ENCODE measurements at regions not wholly inside any gene's neighbourhood (a gene's known extent, or its start where the extent isn't known, plus 50 kb on each side); places are given as distances from the start of the nearest gene placed in this dataset.

DNA sequence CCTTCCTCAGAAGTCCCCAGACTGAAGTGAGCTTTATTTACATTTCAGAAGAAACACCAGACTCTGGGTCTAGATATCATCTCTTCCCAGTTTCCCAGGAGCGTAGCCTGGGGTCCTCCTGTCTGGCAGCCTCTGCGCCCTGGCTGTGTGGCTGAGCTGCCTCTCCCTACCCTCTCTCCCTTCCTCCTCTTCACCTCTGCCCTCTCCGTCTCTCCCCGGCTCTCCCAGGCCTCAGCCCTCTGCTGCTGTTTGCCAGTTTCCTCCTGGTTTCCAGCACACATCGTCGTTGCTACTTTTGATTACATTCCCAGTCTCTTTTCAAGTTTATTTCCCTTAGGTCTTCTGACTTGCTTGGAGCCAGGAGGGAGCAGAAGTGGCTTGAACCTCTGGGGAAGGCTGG lies 91.1 kb upstream of the DISP3 start (continued):
- TF ChIP-seq, protein P1, sequence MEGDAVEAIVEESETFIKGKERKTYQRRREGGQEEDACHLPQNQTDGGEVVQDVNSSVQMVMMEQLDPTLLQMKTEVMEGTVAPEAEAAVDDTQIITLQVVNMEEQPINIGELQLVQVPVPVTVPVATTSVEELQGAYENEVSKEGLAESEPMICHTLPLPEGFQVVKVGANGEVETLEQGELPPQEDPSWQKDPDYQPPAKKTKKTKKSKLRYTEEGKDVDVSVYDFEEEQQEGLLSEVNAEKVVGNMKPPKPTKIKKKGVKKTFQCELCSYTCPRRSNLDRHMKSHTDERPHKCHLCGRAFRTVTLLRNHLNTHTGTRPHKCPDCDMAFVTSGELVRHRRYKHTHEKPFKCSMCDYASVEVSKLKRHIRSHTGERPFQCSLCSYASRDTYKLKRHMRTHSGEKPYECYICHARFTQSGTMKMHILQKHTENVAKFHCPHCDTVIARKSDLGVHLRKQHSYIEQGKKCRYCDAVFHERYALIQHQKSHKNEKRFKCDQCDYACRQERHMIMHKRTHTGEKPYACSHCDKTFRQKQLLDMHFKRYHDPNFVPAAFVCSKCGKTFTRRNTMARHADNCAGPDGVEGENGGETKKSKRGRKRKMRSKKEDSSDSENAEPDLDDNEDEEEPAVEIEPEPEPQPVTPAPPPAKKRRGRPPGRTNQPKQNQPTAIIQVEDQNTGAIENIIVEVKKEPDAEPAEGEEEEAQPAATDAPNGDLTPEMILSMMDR (conservative IDR thresholded peaks at IDR 0.05; ENCODE audit: low read depth in 2 of 2) = no peak
- TF ChIP-seq ZNF331 (CRISPR knock-in tag; IDR thresholded peaks at IDR 0.05; ENCODE audit: low read depth) (no peak), NANOG (IDR thresholded peaks at IDR 0.05; ENCODE audit: borderline replicate concordance) (no peak)
- TF ChIP-seq, protein P2, sequence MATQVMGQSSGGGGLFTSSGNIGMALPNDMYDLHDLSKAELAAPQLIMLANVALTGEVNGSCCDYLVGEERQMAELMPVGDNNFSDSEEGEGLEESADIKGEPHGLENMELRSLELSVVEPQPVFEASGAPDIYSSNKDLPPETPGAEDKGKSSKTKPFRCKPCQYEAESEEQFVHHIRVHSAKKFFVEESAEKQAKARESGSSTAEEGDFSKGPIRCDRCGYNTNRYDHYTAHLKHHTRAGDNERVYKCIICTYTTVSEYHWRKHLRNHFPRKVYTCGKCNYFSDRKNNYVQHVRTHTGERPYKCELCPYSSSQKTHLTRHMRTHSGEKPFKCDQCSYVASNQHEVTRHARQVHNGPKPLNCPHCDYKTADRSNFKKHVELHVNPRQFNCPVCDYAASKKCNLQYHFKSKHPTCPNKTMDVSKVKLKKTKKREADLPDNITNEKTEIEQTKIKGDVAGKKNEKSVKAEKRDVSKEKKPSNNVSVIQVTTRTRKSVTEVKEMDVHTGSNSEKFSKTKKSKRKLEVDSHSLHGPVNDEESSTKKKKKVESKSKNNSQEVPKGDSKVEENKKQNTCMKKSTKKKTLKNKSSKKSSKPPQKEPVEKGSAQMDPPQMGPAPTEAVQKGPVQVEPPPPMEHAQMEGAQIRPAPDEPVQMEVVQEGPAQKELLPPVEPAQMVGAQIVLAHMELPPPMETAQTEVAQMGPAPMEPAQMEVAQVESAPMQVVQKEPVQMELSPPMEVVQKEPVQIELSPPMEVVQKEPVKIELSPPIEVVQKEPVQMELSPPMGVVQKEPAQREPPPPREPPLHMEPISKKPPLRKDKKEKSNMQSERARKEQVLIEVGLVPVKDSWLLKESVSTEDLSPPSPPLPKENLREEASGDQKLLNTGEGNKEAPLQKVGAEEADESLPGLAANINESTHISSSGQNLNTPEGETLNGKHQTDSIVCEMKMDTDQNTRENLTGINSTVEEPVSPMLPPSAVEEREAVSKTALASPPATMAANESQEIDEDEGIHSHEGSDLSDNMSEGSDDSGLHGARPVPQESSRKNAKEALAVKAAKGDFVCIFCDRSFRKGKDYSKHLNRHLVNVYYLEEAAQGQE (IDR thresholded peaks at IDR 0.05; ENCODE audit: unreplicated experiment) = no peak

DNA sequence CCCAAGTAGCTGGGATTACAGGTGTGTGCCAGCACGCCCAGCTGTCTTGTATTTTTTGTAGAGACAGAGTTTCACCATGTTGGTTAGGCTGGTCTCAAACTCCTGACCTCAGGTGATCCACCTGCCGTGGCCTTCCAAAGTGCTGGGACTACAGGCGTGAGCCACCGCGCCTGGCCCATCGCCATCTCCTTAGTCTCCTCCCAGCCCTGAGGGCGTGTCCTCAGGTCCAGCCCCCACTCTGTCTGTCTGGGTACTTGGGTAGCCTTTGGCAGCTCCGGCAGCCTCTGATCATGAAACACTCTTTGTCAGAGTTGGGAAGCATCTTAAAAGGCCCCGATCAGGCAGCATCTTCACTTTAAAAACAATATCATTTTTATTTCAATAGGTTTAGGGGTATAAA lies 90.3 kb upstream of the DISP3 start:
- no peak overlapping the region for H3K4me3 Mint-ChIP-seq
- no peaks in the 10 kb centered on the region for H4K20me1 ChIP-seq (replicated peaks; ENCODE audit: insufficient read depth)
- H3K9me3 Mint-ChIP-seq = no peaks in the 10 kb centered on the region
- no peaks in the 10 kb centered on the region for H3K27me3 ChIP-seq (ENCODE audit: insufficient read depth)
- no peaks in the 10 kb centered on the region for H3K79me2 ChIP-seq (replicated peaks; ENCODE audit: insufficient read depth)
- ATAC-seq = peak; percentile 84
- H3K27ac ChIP-seq (ENCODE audit: low read depth) = no peak overlapping the region
- peaks cover 9% of the 10 kb centered on the region for H3K27me3 Mint-ChIP-seq (ENCODE audit: insufficient read depth, low read depth, poor library complexity)
- H3K36me3 ChIP-seq (ENCODE audit: insufficient read depth) = no peaks in the 10 kb centered on the region
- no peaks in the 10 kb centered on the region for H3K4me1 ChIP-seq (ENCODE audit: insufficient read depth)
- no peak overlapping the region for H3K27ac Mint-ChIP-seq
- no peak overlapping the region for H3K4me2 ChIP-seq
- TF ChIP-seq POLR2AphosphoS5 (IDR thresholded peaks at IDR 0.05; ENCODE audit: low read depth) (no peak), JUNB (IDR thresholded peaks at IDR 0.05; ENCODE audit: unreplicated experiment) (no peak), STAT1 (IDR thresholded peaks at IDR 0.05; ENCODE audit: unreplicated experiment) (no peak), EZH2phosphoT487 (IDR thresholded peaks at IDR 0.05; ENCODE audit: unreplicated experiment) (no peak), EZH2 (IDR thresholded peaks at IDR 0.05; ENCODE audit: low read depth, unreplicated experiment) (no peak)
- H3K4me3 ChIP-seq = no peak overlapping the region
- peaks cover 19% of the 10 kb centered on the region for H3K4me1 Mint-ChIP-seq
- no peaks in the 10 kb centered on the region for H3F3A ChIP-seq (replicated peaks; ENCODE audit: low read depth)
- H3K36me3 Mint-ChIP-seq (ENCODE audit: low read depth) = no peaks in the 10 kb centered on the region
- peak; percentile 30 for DNase-seq (ENCODE audit: low spot score)
- H2AFZ ChIP-seq = no peak overlapping the region
- H3K9me2 ChIP-seq (ENCODE audit: insufficient read depth) = no peaks in the 10 kb centered on the region

DNA sequence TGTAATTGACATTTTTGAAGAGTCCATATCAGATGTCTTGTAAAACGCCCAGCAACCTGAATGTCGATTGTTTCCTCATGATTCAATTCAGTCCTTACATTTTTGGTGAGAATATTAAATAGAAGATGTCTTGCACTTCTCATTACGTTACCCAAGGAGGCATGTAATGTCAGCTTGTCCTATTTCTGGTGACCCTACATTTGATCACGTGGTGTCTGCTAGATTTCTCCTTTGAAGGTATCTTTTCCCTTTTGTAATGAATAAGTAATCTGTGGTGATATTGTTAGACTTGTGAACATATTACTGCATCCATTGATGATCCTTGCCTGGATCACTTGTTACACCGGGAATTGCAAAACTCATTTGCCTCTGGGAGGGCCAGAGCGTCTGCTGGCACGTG lies 87.6 kb upstream of the DISP3 start:
- no peak overlapping the region for H3K4me2 ChIP-seq
- H3K9me3 Mint-ChIP-seq = no peaks in the 10 kb centered on the region
- no peaks in the 10 kb centered on the region for H3K36me3 Mint-ChIP-seq (ENCODE audit: low read depth)
- DNase-seq (ENCODE audit: low spot score) = no peak
- H3K27ac ChIP-seq (ENCODE audit: low read depth) = no peak overlapping the region
- no peaks in the 10 kb centered on the region for H3K4me1 ChIP-seq (ENCODE audit: insufficient read depth)
- no peak overlapping the region for H3K4me3 Mint-ChIP-seq
- no peaks in the 10 kb centered on the region for H4K20me1 ChIP-seq (replicated peaks; ENCODE audit: insufficient read depth)
- no peak overlapping the region for H3K4me3 ChIP-seq
- H2AFZ ChIP-seq = no peak overlapping the region
- no peaks in the 10 kb centered on the region for H3K27me3 ChIP-seq (ENCODE audit: insufficient read depth)
- peaks cover 15% of the 10 kb centered on the region; the same call in 1 of the 3 replicates for H3K4me1 Mint-ChIP-seq
- no peaks in the 10 kb centered on the region for H3F3A ChIP-seq (replicated peaks; ENCODE audit: low read depth)
- no peak for ATAC-seq
- H3K27ac Mint-ChIP-seq = no peak overlapping the region
- H3K79me2 ChIP-seq (replicated peaks; ENCODE audit: insufficient read depth) = no peaks in the 10 kb centered on the region
- H3K36me3 ChIP-seq (ENCODE audit: insufficient read depth) = no peaks in the 10 kb centered on the region
- H3K27me3 Mint-ChIP-seq (ENCODE audit: insufficient read depth, low read depth, poor library complexity) = peaks cover 8% of the 10 kb centered on the region
- no peaks in the 10 kb centered on the region for H3K9me2 ChIP-seq (ENCODE audit: insufficient read depth)
- TF ChIP-seq POLR2AphosphoS5 (IDR thresholded peaks at IDR 0.05; ENCODE audit: low read depth) = no peak
- TF ChIP-seq ZNF331 (CRISPR knock-in tag; IDR thresholded peaks at IDR 0.05; ENCODE audit: low read depth) = no peak
- TF ChIP-seq, protein P3, sequence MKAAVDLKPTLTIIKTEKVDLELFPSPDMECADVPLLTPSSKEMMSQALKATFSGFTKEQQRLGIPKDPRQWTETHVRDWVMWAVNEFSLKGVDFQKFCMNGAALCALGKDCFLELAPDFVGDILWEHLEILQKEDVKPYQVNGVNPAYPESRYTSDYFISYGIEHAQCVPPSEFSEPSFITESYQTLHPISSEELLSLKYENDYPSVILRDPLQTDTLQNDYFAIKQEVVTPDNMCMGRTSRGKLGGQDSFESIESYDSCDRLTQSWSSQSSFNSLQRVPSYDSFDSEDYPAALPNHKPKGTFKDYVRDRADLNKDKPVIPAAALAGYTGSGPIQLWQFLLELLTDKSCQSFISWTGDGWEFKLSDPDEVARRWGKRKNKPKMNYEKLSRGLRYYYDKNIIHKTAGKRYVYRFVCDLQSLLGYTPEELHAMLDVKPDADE (IDR thresholded peaks at IDR 0.05) = no peak

Data from GM23338 (cell line).